Trophoblast cell (in vitro differentiated cells and primary cell): ENCODE measurements at regions not wholly inside any gene's neighbourhood (a gene's known extent, or its start where the extent isn't known, plus 50 kb on each side); places are given as distances from the start of the nearest gene placed in this dataset.

ENCODE experiments used
- DNase-seq, 2 donors: peaks; one replicate each; pipeline ENCODE4 v3.0.0-alpha.2; 2016
- H2AFZ ChIP-seq: 2 replicates; pipeline ENCODE4 v1.6.1; 2013; ENCODE audit warnings: low read length, moderate library complexity, mild to moderate bottlenecking; ENCODE audit not compliant: insufficient read depth, poor library complexity
- H2AK5ac ChIP-seq: 2 replicates; pipeline ENCODE4 v1.6.1; 2013; ENCODE audit warnings: mild to moderate bottlenecking, low read length
- H2BK120ac ChIP-seq: 2 replicates; pipeline ENCODE4 v1.6.1; 2013; ENCODE audit warnings: low read length, mild to moderate bottlenecking, moderate library complexity; ENCODE audit not compliant: insufficient read depth, poor library complexity
- H2BK12ac ChIP-seq: 2 replicates; pipeline ENCODE4 v1.6.1; 2013; ENCODE audit warnings: mild to moderate bottlenecking, low read length, moderate library complexity
- H2BK5ac ChIP-seq: 2 replicates; pipeline ENCODE4 v1.6.1; 2013; ENCODE audit warnings: low read length, low read depth, moderate library complexity, mild to moderate bottlenecking; ENCODE audit not compliant: poor library complexity
- H3K14ac ChIP-seq: 2 replicates; pipeline ENCODE4 v1.6.1; 2013; ENCODE audit warnings: mild to moderate bottlenecking, low read length
- H3K18ac ChIP-seq: 2 replicates; pipeline ENCODE4 v1.6.1; 2013; ENCODE audit warnings: mild to moderate bottlenecking, low read length
- H3K23ac ChIP-seq: 2 replicates; pipeline ENCODE4 v1.6.1; 2013; ENCODE audit warnings: low read length
- H3K27ac ChIP-seq: 2 replicates; pipeline ENCODE4 v1.5.1; 2013; ENCODE audit warnings: low read depth, mild to moderate bottlenecking, inconsistent platforms, low read length, moderate library complexity
- H3K27me3 ChIP-seq: 2 replicates; pipeline ENCODE4 v1.6.1; 2013; ENCODE audit warnings: inconsistent platforms, mild to moderate bottlenecking, low read length, moderate library complexity; ENCODE audit not compliant: insufficient read depth
- H3K36me3 ChIP-seq, 2 experiments: 1 replicate in 1 of 2; 2 replicates in 1 of 2; pipeline ENCODE4 v1.6.1; 2013; ENCODE audit warnings: low read length in 2 of 2, mild to moderate bottlenecking in 2 of 2, moderate library complexity in 1 of 2; ENCODE audit not compliant: insufficient read depth in 2 of 2, control insufficient read depth in 1 of 2
- H3K4ac ChIP-seq: 2 replicates; pipeline ENCODE4 v1.6.1; 2013; ENCODE audit warnings: low read depth, mild to moderate bottlenecking, low read length, moderate library complexity
- H3K4me1 ChIP-seq, 2 experiments: 1 replicate in 1 of 2; 2 replicates in 1 of 2; pipeline ENCODE4 v1.6.1; 2013; ENCODE audit warnings: low read length in 2 of 2, mild to moderate bottlenecking in 2 of 2, moderate library complexity in 1 of 2; ENCODE audit not compliant: insufficient read depth in 2 of 2, control insufficient read depth in 1 of 2
- H3K4me2 ChIP-seq: 2 replicates; pipeline ENCODE4 v1.6.1; 2013; ENCODE audit warnings: inconsistent platforms, mild to moderate bottlenecking, low read length, moderate library complexity
- H3K4me3 ChIP-seq: 2 replicates; pipeline ENCODE4 v1.5.1; 2013; ENCODE audit warnings: mild to moderate bottlenecking, low read depth, low read length, inconsistent platforms
- H3K79me1 ChIP-seq: one replicate; pipeline ENCODE4 v1.6.1; 2013; ENCODE audit warnings: low read length
- H3K79me2 ChIP-seq: 2 replicates; pipeline ENCODE4 v1.6.1; 2013; ENCODE audit warnings: low read length, mild to moderate bottlenecking; ENCODE audit not compliant: control insufficient read depth, insufficient read depth, poor library complexity
- H3K9ac ChIP-seq: 2 replicates; pipeline ENCODE4 v1.6.1; 2013; ENCODE audit warnings: mild to moderate bottlenecking, low read length
- H3K9me3 ChIP-seq: 2 replicates; pipeline ENCODE4 v1.6.1; 2013; ENCODE audit warnings: low read depth, mild to moderate bottlenecking, control low read depth, inconsistent platforms, low read length; ENCODE audit not compliant: insufficient read depth
- H4K12ac ChIP-seq: 2 replicates; pipeline ENCODE4 v1.6.1; 2013; ENCODE audit warnings: low read depth, mild to moderate bottlenecking, low read length, moderate library complexity
- H4K8ac ChIP-seq: 2 replicates; pipeline ENCODE4 v1.6.1; 2013; ENCODE audit warnings: low read depth, mild to moderate bottlenecking, low read length, moderate library complexity
- H4K91ac ChIP-seq: one replicate; pipeline ENCODE4 v1.6.1; 2013; ENCODE audit warnings: low read depth, mild to moderate bottlenecking, low read length, moderate library complexity
- WGBS: extraction: QIAGEN DNeasy Blood & Tissue Kit; methylation state at CpG from one replicate; pipeline ENCODE4 v1.1.7; 2013; ENCODE audit warnings: missing lambda C conversion rate; ENCODE audit not compliant: insufficient read length, insufficient coverage; ENCODE audit errors: extremely low coverage; 5-methylcytosine and 5-hydroxymethylcytosine counted together

- no peaks in the 10 kb centered on the region for H3K79me1 ChIP-seq
Observed at GRCh38 chr20:40457404-40457803, 231.6 kb downstream of the MAFB start.

GRCh38 chr20:40452758-40453157, 236.3 kb downstream of the MAFB start:
- H4K8ac ChIP-seq: no peak overlapping the region
- H3K4ac ChIP-seq: no peak overlapping the region
- H2BK120ac ChIP-seq: no peak overlapping the region
- no peak overlapping the region for H3K27ac ChIP-seq
- peaks cover 4% of the 10 kb centered on the region for H3K79me1 ChIP-seq
- WGBS: no CpG with 5 or more reads among the region's 3 CpGs
- no peaks in the 10 kb centered on the region for H3K27me3 ChIP-seq
- H4K12ac ChIP-seq: no peak overlapping the region
- no peak overlapping the region for H2BK12ac ChIP-seq
- no peak overlapping the region for H3K4me2 ChIP-seq
- H3K36me3 ChIP-seq: no peaks in the 10 kb centered on the region
- H2AK5ac ChIP-seq: no peak overlapping the region
- no peak overlapping the region for H3K14ac ChIP-seq
- H3K9ac ChIP-seq: peak overlapping the region; percentile 4
- DNase-seq: no peak
- H3K23ac ChIP-seq: no peak overlapping the region
- H3K9me3 ChIP-seq: no peaks in the 10 kb centered on the region
- no peak overlapping the region for H2BK5ac ChIP-seq
- no peak overlapping the region for H3K18ac ChIP-seq
- no peak overlapping the region for H3K4me3 ChIP-seq
- H3K4me1 ChIP-seq: peaks cover under 1 to 5% of the 10 kb centered on the region in 2 experiments
- H3K79me2 ChIP-seq: no peaks in the 10 kb centered on the region
- H2AFZ ChIP-seq: no peak overlapping the region
- H4K91ac ChIP-seq: no peak overlapping the region

More at GRCh38 chr20:40457404-40457803, 231.6 kb downstream of the MAFB start:
- H2BK12ac ChIP-seq: no peak overlapping the region
- no peak overlapping the region for H3K27ac ChIP-seq
- WGBS: no CpG with 5 or more reads among the region's 3 CpGs
- H4K91ac ChIP-seq: no peak overlapping the region
- H2BK5ac ChIP-seq: no peak overlapping the region
- H4K12ac ChIP-seq: no peak overlapping the region
- H3K4me3 ChIP-seq: no peak overlapping the region
- H3K9me3 ChIP-seq: no peaks in the 10 kb centered on the region
- H4K8ac ChIP-seq: no peak overlapping the region
- H2AK5ac ChIP-seq: no peak overlapping the region
- no peak overlapping the region for H3K14ac ChIP-seq
- H3K79me2 ChIP-seq: no peaks in the 10 kb centered on the region
- H3K9ac ChIP-seq: no peak overlapping the region
- H3K18ac ChIP-seq: no peak overlapping the region
- no peak overlapping the region for H3K23ac ChIP-seq
- no peaks in the 10 kb centered on the region for H3K27me3 ChIP-seq
- no peak overlapping the region for H2AFZ ChIP-seq
- no peaks in the 10 kb centered on the region for H3K4me1 ChIP-seq
- H2BK120ac ChIP-seq: no peak overlapping the region
- H3K4ac ChIP-seq: no peak overlapping the region
- H3K4me2 ChIP-seq: no peak overlapping the region
- H3K36me3 ChIP-seq: no peaks in the 10 kb centered on the region
- DNase-seq: no peak

GRCh38 chr20:40451552-40451951, 237.5 kb downstream of the MAFB start:
- H2AK5ac ChIP-seq: no peak overlapping the region

GRCh38 chr20:40449974-40450616, 238.9 kb downstream of the MAFB start:
- peak overlapping the region; percentile 41 for H3K27ac ChIP-seq
- peaks cover 7 to 13% of the 10 kb centered on the region in 2 experiments for H3K4me1 ChIP-seq
- H3K14ac ChIP-seq: no peak overlapping the region
- no peak overlapping the region for H4K8ac ChIP-seq
- H3K9me3 ChIP-seq: no peaks in the 10 kb centered on the region
- no CpG with 5 or more reads among the region's 4 CpGs for WGBS
- peaks cover 5% of the 10 kb centered on the region for H3K79me1 ChIP-seq
- no peaks in the 10 kb centered on the region for H3K36me3 ChIP-seq
- no peak overlapping the region for H3K4me2 ChIP-seq
- no peak overlapping the region for H2AK5ac ChIP-seq
- H3K9ac ChIP-seq: no peak overlapping the region
- H4K12ac ChIP-seq: no peak overlapping the region
- H2BK120ac ChIP-seq: no peak overlapping the region
- H2BK12ac ChIP-seq: no peak overlapping the region
- H3K4me3 ChIP-seq: no peak overlapping the region
- DNase-seq: peak; percentile 80 to 99
- no peaks in the 10 kb centered on the region for H3K27me3 ChIP-seq
- H3K23ac ChIP-seq: no peak overlapping the region
- no peak overlapping the region for H4K91ac ChIP-seq
- no peak overlapping the region for H2BK5ac ChIP-seq
- H3K4ac ChIP-seq: no peak overlapping the region
- no peaks in the 10 kb centered on the region for H3K79me2 ChIP-seq
- H2AFZ ChIP-seq: no peak overlapping the region
- no peak overlapping the region for H3K18ac ChIP-seq

More at GRCh38 chr20:40451552-40451951, 237.5 kb downstream of the MAFB start:
- Histone ChIP-seq H3K4me1 (peaks cover 7 to 13% of the 10 kb centered on the region in 2 experiments), H3K27ac (no peak overlapping the region), H3K36me3 (no peaks in the 10 kb centered on the region), H4K8ac (no peak overlapping the region), H3K79me1 (peaks cover 5% of the 10 kb centered on the region), H3K9me3 (no peaks in the 10 kb centered on the region), H3K4me3 (no peak overlapping the region), H3K27me3 (no peaks in the 10 kb centered on the region), H3K9ac (no peak overlapping the region), H2AFZ (no peak overlapping the region), H3K79me2 (no peaks in the 10 kb centered on the region), H3K23ac (no peak overlapping the region), H4K91ac (no peak overlapping the region), H3K14ac (no peak overlapping the region), H2BK12ac (no peak overlapping the region), H4K12ac (no peak overlapping the region), H3K18ac (no peak overlapping the region), H3K4me2 (no peak overlapping the region), H2BK120ac (no peak overlapping the region), H3K4ac (no peak overlapping the region), H2BK5ac (no peak overlapping the region)
- DNase-seq: no peak
- no CpG with 5 or more reads among the region's 1 CpG for WGBS
